GM21423 (cell line): ENCODE measurements at regions not wholly inside any gene's neighbourhood (a gene's known extent, or its start where the extent isn't known, plus 50 kb on each side); places are given as distances from the start of the nearest gene placed in this dataset.

Experiments used
- ATAC-seq: cut with Tn5 transposase; IDR thresholded peaks from one replicate; pipeline ENCODE4 v1.9.1; 2021; ENCODE audit warnings: mild to moderate bottlenecking, moderate library complexity; ENCODE audit not compliant: unreplicated experiment

DNA sequence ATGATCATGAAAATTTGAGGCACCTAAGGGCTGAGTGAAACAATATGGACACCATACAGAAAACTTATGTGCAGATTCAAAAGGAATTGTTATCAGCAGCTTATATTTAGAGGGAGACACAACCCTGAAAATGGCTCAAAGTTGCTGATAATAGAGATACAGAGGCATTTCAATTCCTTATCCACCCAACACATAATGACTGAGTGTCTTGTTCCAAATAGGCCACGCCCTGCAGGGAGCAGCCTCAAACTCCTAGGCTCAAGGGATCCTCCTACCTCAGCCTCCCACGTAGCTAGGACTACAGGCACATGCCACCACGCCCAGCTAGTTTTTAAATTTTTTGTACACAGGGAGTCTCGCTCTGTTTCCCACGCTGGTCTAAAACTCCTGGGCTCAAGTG, 79.0 kb downstream of the LBH start:
- no peak for ATAC-seq

DNA sequence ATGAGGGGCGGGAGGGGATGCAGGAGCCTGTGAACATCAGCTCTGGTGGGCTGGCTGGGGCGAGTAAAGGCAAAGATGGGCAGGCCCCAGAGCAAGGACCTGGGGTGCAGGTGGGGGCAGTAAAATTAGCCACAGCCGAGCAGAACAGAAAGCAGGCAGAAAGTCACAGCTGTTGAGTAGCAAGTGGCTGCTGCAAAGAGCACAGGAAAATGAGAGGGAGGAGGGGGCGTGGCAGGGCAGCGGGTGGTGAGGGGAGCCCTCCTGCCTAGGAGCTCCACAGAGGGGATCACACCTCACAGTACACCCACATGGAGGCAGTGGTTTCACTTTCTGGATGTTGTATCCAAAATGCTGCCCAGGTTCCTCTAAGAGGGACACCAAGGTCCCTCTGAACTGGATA, 79.6 kb downstream of the LBH start:
- ATAC-seq: peak; percentile 81

DNA sequence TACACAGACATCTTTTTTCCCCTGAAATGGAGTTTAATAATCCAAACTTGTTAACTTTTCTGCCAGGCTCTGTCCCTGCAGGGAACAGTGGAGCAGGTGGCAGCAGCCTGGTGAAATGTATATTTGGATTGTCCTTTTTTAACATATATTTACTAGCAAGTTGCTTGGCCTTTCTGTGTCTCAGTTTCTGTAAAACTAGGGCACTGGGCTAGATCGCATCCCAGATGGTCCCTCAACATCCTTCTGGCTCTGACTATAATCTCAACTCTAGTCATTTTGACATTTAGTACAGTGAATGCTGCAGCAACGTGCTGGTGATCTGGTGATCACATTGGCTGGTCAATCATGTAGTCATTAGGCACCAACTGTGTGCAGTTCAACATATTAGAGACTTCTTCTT, 80.4 kb downstream of the LBH start:
- ATAC-seq: no peak

DNA sequence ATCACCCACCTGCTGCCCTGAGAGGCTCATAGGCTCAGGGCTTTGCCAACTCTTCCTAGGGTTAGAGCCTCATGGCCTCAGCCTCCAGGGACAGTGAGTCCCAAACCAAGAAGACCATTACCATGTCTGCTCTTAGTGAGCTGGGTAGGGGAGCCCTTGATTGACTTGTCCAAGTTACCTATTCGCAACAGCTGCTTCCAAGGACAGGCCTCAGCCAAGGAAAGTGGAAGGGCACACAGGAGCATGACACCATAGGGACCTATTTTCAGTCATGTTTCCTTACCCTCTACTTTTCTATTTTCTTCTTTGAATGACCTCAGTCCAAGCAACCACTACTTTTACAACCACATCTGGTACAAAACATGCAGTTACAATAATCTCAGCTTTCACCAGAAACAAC, 81.6 kb downstream of the LBH start:
- ATAC-seq: no peak

DNA sequence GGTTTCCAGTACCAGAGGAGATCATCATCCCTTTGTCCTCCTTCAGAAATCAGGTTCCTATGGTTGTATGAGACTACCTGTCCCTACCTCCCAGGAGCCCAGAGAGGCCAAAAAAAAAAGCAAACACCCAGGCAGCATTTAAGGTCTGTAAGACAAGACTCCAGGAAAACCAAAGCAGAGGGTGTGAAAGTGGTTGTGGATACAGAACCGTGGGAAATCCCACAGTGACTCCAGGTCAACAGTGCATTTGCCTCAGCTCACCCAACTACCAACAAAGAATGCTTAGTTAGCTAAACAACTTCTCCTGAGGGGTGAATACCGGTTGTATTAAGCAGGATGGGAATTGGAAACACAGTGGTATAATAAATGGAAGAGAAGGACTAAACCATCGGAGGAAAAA, 83.6 kb downstream of the LBH start:
- no peak for ATAC-seq

DNA sequence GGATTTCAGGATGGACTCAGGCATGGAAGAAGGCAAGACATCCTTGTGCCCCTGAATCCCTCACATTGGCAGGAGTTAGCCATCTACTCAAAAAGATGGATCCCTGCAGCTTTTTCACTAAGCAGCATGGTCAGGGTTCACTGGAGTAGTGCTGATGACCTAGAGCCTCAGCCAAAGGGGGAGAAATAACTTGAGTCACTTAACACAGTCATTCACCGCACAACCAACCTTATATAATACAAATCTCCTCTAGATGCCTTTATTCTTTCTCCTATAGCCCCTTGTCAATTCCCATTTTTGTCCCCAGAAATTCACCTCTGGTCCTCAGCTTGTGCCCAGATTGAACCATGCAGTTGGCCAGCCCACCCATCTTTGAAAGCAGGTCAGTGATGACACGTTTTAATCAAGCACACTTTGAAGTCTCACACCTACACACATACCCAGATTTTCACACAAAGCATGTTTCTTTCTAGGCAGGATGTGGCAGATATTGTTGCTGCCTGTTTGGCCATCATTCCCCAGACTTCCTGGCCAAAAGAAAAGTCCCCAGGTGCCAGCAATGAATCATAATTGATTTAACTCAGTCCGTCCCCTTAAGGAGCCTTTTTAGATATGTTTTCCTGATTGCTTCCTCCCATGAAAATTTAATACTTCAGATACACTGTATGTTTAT, 84.2 kb downstream of the LBH start:
- no peak for ATAC-seq

DNA sequence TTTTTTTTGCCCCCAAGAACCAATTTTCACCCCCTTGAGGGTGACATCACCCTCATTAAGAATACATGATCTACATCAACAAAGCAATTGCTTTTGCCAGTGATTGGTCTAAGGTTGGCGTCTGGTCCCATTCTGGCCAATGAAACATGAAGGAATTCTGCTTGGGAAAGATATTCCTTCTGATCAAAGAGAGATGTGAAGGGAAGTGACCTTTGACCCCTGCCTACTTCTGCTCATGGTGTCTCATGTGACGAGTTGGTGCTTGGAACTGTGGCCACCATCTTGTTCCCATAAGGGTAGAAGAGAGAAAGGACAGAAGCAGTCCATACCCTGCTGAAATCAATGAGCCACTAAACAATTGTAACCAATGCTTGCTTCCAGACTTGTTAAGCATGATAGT, 85.1 kb downstream of the LBH start:
- ATAC-seq: no peak

DNA sequence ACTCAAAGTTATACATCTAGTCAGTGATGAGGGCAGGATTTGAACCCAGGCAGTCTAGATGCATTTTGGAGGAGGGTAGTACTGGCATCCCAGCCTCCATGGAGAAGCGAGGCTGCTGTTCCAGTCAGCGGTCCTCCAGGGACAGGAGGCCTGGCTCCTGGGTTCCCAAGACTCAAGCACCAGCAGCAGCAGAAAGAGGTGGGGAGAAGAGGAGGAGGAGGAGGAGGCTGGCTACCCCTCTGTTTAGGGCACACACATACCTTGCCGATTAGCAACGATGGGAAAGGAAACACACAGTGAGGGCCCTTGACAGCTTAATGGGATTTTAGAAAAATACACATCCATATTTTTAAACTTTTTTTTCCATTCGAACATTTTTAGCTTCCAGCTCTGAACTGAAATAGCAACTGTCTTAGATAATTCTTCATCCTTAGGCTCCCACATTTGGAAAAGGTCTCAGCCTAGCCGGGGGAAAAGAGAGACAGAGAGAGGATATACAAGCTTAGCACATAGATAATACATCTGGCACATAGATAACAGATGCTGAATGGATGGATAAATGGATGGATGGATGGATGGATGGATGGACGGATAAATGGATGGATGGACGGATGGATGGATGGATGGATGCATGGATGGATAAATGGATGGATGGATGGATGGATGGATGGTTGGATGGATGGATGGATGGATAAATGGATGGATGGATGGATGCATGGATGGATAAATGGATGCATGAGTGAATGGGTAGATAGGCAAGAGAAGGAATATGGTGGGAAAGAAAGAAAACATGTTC, 87.9 kb downstream of the LBH start:
- no peak for ATAC-seq

DNA sequence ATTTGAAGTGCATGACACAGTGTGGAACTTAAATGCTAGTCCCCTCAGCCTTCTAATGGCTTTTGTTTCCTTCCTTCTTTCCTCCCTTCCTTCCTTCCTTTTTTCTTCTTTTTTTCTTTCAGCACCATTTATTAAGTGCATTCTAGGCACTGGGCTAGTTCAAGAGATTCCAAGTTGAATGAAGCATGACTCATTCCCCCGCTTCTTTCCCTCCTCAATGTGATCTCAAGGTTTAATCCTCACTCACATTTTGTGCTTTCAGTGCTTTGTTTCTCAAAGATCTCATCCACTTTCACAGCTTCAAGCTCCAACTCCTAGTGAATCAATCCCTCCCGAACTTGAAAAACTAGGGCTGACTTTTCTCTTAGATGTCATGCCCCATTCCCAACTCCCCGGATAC, 90.1 kb downstream of the LBH start:
- no peak for ATAC-seq

DNA sequence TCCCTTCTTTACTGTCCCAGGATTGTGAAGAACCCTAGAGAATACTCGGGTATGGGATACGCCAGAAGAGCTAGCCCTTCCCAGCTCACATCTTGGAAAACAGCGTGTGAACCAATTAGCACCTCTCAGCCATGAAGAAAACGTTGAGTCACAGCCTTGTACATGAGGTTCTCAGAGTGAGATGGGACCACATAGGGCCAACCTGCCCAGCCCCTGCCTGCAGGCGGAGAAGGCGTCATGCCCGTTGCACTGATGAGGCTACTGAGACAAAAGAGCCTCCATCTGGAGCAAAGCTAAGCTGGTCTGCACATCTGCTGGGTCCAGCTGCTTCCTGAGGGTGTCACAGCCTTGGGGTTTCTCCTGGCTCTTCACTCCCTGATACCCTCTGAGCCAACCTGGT, 92.2 kb downstream of the LBH start:
- ATAC-seq: no peak

DNA sequence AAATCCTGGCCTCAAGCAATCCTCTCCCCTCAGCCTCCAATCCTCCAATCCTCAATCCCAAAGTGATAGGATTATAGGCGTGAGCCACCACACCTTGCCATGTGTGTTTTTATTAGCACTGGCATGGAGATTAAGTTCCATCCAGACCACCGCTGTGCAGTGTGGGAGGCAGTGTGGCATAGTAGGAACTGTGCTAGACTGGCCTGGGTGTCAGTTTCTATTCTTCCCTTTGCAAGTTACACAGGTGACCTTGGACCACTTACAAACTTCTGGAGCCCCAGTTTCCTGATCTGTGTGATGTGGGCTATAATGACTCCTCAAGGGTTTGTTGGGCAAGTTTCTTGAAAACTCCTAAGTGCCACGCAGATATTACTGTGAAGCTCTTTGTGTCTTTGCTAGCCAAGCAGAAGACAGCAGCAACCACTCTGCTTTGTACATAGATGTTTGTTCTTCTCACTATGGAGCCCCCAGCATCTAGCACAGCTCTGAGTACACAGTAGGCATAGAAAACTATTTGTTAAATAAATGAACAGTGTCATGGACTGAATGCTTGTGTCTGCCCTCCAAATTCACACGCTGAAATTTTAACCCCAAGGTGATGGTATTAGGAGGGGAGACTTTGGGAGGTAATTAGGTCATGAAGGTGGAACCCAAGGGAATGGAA, 93.0 kb downstream of the LBH start:
- ATAC-seq: no peak

DNA sequence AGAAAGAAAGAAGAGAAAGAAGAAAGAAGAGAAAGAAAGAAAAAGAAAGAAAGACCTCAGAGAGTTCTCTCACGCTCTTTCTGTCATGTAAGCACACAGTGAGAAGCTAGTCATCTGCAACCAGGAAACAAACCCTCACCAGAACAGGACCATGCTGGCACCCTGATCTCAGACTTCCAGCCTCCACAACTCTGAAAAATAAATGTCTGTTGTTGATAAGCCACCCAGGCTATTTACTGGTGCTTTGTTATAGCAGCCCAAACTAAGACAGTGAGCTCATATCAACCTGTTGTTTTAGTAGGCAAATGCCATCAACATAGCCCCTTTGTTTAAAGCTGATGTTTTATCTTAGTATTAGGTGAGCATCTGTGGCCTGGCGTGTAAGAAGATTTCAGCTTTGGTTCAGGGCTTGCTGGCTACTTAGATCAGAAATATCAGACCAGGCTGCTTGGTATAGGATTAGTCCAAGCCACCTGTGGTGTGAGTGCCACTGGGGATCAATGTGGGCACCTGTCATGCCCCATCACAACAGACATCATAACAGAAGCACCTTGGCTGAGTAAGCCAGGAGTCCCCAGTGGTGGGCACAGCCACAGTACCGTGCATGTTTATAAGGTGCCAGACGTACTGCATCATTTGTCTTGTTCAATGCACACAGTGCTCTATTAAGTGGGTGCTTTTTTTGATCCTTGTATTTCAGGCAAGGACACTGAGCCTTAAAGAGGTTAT, 94.4 kb downstream of the LBH start:
- no peak for ATAC-seq

DNA sequence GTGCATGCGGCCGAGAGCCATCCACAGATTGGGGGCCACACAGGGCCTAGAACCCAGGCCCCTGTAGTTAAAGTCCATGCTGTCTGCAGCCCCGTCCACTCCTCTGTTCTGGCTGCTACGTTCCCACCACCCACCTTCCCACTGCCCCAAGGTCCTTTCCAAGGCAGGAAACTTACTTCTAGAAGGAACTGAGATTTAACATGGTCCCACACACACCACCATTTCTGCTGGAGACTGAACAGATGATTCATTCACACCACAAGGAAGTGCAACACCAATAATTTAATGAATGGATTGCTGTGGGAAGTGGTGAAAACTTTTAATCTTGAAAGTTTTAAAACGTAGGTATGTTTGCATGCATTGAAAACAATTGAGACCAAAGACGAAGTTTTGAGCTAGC, 95.2 kb downstream of the LBH start:
- ATAC-seq: no peak

DNA sequence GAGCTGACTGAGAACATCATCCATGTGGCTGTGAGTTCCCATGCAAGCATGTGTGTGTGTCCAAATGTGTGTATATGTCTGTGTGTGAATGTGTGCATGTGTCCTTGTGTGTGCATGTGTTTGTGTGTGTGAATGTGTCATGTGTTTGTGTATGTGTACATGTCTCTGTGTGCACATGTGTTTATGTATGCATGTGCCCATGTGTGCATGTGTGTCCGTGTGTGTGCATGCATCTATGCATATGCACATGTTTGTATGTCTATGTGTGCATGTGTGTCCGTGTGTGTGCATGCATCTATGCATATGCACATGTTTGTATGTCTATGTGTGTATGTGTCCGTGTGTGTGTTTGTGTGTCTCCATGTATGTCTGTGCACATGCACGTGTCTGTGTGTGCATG, 99.7 kb downstream of the LBH start:
- no peak for ATAC-seq

DNA sequence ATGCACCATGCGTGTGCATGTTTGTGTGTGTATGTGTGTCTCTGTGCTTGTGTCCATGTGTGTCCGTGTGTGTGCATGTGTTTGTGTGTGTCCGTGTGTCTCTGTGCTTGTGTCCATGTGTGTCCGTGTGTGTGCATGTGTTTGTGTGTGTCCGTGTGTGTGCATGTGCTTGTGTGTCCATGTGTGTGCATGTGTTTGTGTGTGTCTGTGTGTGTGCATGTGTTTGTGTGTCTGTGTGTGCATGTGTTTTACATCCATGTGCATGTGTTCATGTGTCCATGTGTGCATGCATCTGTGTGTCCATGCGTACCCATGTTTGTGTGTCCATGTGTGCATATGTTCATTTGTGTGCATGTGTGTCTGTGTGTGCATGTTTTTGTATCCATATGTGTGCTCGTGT, 100.5 kb downstream of the LBH start:
- no peak for ATAC-seq

DNA sequence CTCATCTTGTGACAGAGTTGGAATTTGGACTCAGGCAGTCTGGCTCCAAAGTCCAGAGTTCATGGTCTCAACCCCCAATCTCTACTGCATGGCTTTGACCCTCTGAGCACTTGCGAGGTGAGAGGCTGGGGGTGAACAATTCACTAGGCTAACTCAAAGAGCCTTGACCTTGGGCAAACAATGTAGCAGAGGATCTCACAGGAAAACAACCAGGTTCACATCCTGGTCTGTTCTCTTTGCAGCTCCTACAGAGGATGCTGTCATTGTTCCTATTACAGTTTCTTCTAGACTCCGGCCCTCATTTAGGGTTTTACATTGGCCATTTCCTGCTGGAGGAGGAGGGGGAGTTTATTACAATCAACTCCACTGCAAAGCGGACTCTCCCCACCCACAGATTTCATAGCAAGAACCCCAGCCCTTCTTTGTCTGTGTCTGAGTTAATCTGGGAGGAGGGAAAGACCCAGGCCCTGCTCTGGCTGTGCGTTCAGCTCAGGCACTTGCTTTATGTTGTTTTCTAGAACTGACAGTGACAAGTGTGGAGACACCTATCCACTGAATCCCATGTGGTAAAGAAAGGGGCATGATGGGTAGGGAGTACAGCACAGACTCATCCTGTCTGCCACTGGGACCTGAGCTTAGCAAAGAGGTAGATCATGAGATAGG, 101.6 kb downstream of the LBH start:
- no peak for ATAC-seq

DNA sequence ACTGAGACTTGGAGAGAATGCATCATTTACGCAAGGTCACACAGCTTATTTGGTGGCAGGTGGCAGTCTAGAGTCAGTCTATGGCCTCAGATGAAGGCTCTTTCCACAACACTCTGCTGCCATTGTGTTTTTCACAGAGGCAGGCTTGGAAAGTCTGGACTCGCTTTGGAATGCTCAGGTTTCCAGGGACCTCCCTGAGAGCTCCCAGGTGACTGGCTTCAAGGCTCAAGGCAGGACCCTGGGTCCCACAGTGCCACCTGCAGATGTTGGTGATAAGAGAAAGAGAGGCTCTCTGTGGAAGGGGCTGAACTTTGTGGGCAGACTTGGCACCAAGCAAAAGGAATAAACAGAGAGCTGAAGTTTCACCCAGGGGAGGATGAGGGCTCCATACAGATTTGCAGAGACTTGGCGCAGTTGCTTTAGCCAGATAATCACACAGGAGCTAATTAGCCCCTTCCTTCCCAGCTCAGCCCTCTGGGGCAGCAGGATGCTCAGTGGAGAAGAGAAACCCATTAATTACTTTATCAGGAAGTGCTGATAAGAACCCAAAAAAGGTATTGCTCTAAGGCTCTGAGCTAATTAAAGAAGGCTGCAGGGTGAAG, 103.5 kb downstream of the LBH start:
- no peak for ATAC-seq

DNA sequence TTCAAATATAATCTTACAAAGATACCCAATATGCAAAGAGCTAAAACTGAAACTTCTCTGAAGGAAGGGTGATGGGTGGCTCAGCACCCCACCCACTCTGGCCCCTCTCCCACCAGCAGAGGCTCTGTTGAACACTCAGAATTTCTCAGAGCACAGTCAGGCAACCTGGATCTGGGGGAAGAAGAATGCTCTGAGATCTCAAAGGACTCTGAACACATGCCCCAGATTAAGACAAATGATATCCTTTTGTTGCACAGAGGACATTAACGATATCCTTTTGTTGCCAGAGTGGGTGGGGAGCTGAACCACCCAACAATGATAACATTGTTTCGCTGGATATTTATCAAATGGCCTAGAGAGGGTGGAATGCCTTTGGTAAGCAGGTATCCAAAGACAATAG, 104.8 kb downstream of the LBH start:
- no peak for ATAC-seq

DNA sequence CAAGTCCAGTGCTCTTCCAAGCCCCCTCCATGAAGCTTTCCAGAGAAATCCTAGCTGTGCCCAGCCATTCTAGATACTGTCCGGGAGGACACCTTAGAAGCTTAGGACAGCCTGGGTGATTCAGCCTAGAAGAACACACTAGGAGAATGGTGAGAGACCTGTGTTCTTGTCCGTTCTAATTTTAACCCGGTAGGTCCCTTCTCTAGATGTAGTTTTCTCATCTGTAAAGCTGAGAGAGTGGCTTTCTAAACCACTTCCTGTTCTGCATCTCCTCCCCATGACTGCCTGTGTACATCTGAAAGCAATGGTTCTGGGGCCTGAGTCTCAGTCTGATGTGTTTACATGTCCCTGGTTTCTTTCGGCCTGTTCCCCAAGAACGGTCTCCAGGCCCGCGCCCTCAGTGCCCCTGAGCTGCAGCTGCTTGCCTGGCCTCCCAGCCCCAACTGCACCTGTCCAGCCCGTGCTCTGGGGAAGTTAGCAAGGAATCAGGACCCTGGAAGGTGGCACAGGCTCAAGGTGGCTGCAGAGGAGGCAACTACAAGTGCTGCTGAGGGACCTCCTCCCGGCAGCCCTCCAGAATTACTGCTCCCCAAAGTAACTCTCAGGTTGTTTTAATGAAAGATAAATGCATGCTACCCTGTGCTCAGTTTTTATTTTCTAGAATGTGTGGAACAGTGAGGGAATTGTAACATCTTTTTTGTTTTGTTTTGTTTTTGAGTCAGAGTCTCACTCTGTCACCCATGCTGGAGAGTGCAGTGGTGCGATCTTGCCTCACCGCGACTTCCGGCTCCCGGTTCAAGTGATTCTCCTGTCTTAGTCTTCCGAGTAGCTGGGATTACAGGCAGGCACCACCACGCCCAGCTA, 105.9 kb downstream of the LBH start:
- peak; percentile 88 for ATAC-seq

DNA sequence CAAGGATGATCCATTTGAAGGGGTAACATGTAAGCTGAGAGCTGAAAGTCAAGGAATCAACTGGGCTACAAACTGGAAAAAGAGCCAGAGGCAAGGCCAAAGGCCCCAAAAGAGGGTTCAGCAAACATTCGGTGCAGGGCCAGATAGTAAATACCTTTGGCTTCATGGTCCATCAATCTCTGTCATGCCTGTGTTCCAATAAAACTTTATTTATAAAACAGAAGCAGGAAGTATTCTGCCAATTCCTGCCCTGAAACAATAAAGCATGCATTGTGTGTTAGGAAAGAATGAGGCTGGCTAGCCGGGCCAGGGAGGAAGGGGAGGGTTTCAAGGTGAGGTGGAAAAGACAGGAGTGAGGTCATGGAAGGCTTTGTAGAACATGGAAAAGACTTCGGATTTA, 107.1 kb downstream of the LBH start:
- no peak for ATAC-seq
